ENCODE measurements at regions not wholly inside any gene's neighbourhood (a gene's known extent, or its start where the extent isn't known, plus 50 kb on each side); places are given as distances from the start of the nearest gene placed in this dataset.
"Not testable (repeated sequence)": the region's sequence is repeated elsewhere in the genome, so short reads cannot be mapped to it uniquely, and the experiment has no call there.

- no peak for DNase-seq
Measured at GRCh38 chr14:26655128-26655527, 57.3 kb upstream of the NOVA1 start.

GRCh38 chr14:26663506-26663905 lies 65.7 kb upstream of the NOVA1 start:
- no peak for DNase-seq

- DNase-seq = not testable (repeated sequence)
Measured at GRCh38 chr14:26678732-26679420, 81.0 kb upstream of the NOVA1 start.

- DNase-seq = no peak
Measured at GRCh38 chr14:26685401-26685800, 87.6 kb upstream of the NOVA1 start.

GRCh38 chr14:26687301-26687837 lies 89.5 kb upstream of the NOVA1 start:
- DNase-seq = no peak

- DNase-seq = no peak
Measured at GRCh38 chr14:26694521-26694920, 96.7 kb upstream of the NOVA1 start.

- no peak for DNase-seq
Measured at GRCh38 chr14:26702721-26703230, 104.9 kb upstream of the NOVA1 start.

GRCh38 chr14:26703686-26704366 lies 106.0 kb upstream of the NOVA1 start:
- DNase-seq = no peak

- no peak for DNase-seq
Measured at GRCh38 chr14:26707234-26707633, 109.4 kb upstream of the NOVA1 start.

- DNase-seq = no peak
Measured at GRCh38 chr14:26709019-26709418, 111.2 kb upstream of the NOVA1 start.

GRCh38 chr14:26719514-26719913 lies 121.7 kb upstream of the NOVA1 start:
- no peak for DNase-seq

GRCh38 chr14:26722258-26722657 lies 124.4 kb upstream of the NOVA1 start:
- no peak for DNase-seq

GRCh38 chr14:26729851-26730250 lies 132.0 kb upstream of the NOVA1 start:
- no peak for DNase-seq

GRCh38 chr14:26730929-26731618 lies 133.2 kb upstream of the NOVA1 start:
- DNase-seq = peak; percentile 9

- no peak for DNase-seq
Measured at GRCh38 chr14:26735811-26736210, 138.0 kb upstream of the NOVA1 start.

- peak; percentile 7 for DNase-seq
Measured at GRCh38 chr14:26738571-26738970, 140.7 kb upstream of the NOVA1 start.

- DNase-seq = no peak
Measured at GRCh38 chr14:26741711-26742212, 143.9 kb upstream of the NOVA1 start.

GRCh38 chr14:26743284-26743683 lies 145.5 kb upstream of the NOVA1 start:
- DNase-seq = no peak

GRCh38 chr14:26744903-26745302 lies 147.1 kb upstream of the NOVA1 start:
- DNase-seq = no peak

- DNase-seq = no peak
Measured at GRCh38 chr14:26761532-26761931, 163.7 kb upstream of the NOVA1 start.

GRCh38 chr14:26765301-26765700 lies 167.5 kb upstream of the NOVA1 start:
- DNase-seq = no peak

- DNase-seq = no peak
Measured at GRCh38 chr14:26765768-26766520, 168.1 kb upstream of the NOVA1 start.

- no peak for DNase-seq
Measured at GRCh38 chr14:26766726-26767125, 168.9 kb upstream of the NOVA1 start.

Data from NCI-H1694 treated with DMSO at 0.1 percent for 48 hours (cell line).